ENCODE measurements at regions not wholly inside any gene's neighbourhood (a gene's known extent, or its start where the extent isn't known, plus 50 kb on each side); places are given as distances from the start of the nearest gene placed in this dataset.
"Not testable (repeated sequence)": the region's sequence is repeated elsewhere in the genome, so short reads cannot be mapped to it uniquely, and the experiment has no call there.

DNA sequence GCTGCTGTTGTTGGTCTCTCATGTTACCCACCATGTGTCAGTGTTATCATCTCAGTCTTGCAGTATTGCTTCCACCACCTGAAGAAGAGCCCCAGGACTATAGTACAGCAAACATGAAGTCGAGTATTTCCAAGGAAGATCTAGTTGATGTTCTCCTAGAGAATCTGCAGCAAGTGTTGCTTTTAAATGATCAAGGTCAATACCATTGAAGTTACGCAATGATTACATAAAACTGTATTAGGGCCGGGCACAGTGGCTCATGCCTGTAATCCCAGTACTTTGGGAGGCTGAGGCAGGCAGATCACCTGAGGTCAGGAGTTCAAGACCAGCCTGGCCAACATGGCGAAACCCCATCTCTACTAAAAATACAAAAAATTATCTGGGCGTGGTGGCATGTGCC, 173.9 kb downstream of the TJP1 start:
- not testable (repeated sequence) for DNase-seq

GRCh38 chr15:29645841-29646240, 176.4 kb downstream of the TJP1 start:
- no peak for DNase-seq

GRCh38 chr15:29644361-29644760, 177.9 kb downstream of the TJP1 start:
- DNase-seq, result not testable (repeated sequence)

DNA sequence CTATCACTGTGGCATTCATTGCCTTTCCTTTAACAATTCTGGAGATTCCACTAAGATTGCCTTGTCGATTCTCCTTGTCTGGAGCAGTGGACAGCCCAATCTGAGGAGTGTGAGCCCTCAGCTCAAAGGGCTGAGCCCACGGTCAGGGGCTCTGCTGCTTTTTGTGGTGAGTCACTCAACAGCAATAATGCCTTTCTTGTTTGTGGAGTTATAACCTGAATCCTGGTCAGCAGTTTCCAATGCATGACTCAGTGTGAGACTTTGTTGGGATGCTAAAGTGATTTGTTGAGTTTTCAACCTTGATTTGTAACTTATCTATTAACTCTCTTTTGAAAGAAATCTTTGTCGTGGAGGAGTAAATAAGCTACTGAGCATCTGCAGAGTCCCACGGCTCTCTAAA, 183.5 kb downstream of the TJP1 start:
- no peak for DNase-seq

- no peak for DNase-seq
Measured at GRCh38 chr15:29638011-29638410, 184.3 kb downstream of the TJP1 start.

DNA sequence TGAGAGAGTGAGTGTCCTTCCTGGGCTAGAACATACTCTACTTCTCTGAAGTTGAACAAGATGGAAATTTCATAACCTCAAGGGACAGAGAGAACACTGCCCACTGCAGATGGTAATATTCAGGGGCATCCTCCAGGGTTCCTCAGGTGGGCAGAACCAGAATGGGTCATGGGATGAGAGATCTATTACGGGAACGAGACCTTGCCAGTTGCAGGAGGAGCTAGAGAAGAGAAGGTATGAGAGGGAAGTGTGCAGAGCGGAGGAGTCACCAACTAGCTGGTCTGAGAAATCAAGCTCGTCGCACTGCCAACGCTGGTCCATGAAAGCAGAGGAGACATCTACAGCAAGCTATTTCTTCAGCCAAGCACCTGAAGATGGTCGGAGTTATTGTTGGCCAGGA, 184.7 kb downstream of the TJP1 start:
- no peak for DNase-seq

GRCh38 chr15:29636921-29637320, 185.3 kb downstream of the TJP1 start:
- no peak for DNase-seq

GRCh38 chr15:29636140-29636539, 186.1 kb downstream of the TJP1 start:
- no peak for DNase-seq

GRCh38 chr15:29635513-29636098, 186.7 kb downstream of the TJP1 start:
- no peak for DNase-seq

DNA sequence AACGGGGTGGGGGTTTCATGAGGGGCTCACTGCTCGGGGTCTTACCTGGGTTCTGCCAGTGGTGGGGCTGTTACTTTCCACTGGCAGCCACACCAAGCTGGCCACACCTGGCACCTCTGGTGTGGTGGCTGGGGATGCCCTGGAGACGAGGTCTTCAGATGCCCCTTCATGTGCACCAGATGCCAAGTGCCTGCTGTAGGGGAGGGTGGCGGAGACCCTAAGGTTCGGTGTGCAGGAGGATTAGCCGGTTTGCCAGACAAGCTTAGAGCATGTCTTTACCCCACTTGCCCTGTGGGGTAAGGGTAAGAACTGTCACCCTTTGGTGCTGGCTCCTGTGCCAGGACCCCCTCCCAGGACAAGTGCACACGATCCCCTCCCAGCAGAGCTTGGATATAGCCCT, 188.3 kb downstream of the TJP1 start:
- DNase-seq, result no peak

DNA sequence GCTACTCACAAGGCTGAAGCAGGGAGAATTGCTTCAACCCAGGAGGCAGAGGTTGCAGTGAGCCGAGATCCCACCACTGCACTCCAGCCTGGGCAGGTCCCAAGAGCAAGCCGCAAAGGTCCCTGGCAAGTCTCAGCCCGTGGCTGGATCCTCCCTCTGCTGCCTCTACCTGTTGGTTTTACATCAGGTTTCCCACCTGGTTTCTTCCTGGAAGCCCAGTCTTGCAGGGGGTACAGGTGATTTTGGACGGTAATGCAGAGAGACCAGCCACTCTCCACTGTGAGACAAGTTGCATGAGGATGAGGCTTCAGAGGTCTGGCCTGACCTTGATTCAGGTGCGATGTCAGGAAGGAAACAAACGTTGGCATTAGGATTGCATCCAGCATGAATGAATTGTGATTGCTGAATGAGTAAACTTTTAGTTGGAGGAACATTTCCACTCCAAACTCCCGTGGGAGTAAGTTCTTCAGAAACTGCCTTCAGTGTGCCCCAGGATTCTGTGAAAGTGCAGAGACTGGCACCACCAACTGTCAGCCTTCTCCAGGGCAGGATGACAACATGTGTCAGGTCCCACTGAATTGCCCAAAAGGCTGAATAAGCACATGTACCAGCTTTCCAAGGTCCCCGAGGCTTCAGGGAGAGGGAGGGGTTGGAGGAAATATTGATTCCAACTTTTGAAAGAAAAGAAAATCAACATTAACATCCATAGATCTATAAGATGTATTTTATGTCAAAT, 189.4 kb downstream of the TJP1 start:
- DNase-seq, result no peak

DNA sequence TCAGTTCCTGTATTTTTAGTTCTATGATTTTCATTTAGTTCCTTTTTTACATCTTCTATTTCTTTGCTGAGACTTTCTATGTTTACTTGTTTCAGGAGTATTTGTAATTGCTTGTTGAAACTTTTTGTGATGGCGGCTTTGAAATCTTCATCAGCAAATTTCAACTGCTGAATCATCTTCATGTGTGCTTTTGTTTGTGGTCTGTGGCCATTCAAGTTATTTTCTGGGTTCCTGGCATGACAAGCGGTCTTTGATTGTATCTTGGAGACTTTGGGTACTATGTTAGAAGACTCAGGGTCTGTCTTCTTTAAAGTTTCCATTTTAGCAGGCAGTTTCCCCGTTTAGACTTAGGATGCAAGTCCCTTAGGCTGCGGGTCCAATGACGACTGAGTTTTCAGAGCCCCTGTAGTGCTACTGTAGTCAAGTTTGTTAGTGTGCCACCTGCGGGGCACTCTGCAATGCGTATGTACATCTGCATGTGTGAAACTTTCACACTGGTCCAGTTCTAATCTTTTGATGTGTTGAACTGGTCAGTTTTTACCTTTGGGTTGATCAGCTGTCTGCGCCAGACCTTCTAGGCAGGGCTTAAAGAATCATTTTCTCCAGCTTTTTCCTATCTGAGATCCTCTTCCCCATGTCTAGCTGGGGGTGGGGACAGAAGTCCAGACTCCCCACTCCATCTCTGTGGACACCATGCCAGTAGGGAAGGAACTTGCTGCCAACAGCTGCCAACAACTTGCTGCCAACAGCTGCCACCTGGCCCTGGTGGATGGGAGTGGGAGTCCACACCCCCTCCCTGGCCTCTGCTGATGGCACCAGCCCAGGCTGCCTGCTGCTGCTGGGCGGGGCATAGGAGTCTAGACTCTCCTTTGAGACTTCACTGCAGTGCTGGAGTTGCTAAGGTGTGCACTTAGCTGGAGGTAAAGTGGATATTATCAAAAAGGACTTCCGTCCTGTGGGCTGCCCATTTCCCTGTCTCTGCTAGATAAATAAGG, 190.9 kb downstream of the TJP1 start:
- DNase-seq, result no peak

- no peak for DNase-seq
Measured at GRCh38 chr15:29624271-29624670, 198.0 kb downstream of the TJP1 start.

- DNase-seq, result no peak
Measured at GRCh38 chr15:29623116-29623639, 199.1 kb downstream of the TJP1 start.

DNA sequence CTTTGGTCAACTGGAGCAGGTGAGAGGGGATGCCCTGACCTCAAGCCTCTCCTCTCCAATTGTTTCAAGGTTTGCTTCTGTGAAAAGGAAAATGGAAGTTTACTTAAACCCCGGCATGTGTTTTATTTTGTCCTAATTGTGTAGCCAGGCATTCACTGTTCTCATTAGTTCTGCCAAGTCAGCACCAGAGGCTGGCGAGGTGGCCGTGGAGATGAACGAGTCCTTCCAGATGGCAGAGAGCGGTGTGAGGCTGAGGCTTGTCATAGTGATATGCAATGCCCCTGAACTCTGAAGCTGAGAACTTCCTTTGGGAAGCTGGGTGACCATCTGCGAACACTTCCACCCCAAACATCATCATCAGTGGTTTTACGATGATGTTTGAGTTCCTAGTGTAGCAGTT, 199.6 kb downstream of the TJP1 start:
- no peak for DNase-seq

GRCh38 chr15:29621616-29622015, 200.7 kb downstream of the TJP1 start:
- no peak for DNase-seq

DNA sequence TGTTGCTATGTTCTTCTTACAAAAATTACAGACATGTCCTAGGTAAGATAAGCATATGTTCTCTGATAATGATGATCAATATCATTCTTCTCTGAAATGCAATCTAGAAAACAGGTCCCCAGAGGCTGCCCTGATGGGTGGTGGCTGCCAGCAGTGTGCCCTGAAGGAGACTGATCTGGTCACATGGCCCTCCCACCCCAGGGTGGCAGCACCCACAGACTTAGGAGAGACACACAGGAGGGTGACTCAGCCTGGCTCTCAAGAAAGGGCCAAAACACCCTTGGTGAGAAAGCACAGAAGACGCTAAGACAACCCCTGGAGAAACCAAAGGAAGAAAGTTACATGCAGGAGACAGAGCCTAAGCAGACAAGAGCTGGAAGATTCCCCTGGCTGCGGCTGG, 203.7 kb downstream of the TJP1 start:
- DNase-seq, result no peak

GRCh38 chr15:29616512-29616911, 205.8 kb downstream of the TJP1 start:
- no peak for DNase-seq

- no peak for DNase-seq
Measured at GRCh38 chr15:29615791-29616190, 206.5 kb downstream of the TJP1 start.

- peak; percentile 30 to 76 for DNase-seq
Measured at GRCh38 chr15:29613951-29614382, 208.3 kb downstream of the TJP1 start.

DNA sequence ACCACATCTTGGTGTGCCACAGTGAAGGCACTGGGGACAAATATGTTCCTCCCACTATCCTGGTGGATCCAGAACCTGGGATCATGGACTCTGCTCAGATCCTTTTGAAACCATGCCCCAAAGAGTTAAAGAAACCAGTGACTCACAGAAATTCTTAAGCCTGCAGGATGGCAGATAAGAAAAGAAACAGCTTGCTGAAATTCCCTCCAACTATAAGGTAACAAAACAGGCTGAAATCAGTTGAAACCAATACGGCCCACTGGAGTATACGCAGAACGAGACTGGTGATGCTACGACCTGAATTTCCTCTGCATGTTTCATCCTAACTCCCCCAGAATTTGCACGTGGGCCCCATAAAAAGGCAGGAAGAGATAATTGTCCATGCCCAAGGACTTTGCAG, 209.6 kb downstream of the TJP1 start:
- DNase-seq, result no peak

GRCh38 chr15:29612096-29612495, 210.2 kb downstream of the TJP1 start:
- no peak for DNase-seq

DNA sequence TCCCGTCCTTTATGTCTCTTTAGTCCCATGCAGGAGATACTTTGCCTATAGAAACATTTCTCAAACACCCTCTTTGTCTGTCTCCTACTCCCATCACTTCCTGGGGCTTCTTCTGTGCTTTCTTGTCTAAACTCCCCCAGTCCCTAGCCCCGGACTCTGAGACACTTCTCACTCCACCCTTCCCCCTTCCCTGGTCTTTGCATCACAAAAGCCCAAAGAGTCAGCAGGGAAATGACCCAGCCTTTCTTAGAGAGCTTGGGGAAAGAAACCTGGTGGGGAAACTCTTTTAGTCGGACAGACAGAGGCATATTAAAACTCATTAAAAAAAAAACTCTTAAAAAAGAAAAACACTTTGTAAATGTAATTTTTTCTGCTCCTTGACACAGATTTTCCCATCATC, 211.2 kb downstream of the TJP1 start:
- DNase-seq, result no peak

Measured in NCI-H526 (cell line).